Small intestine (tissue), 7 donors: ENCODE measurements at regions not wholly inside any gene's neighbourhood (a gene's known extent, or its start where the extent isn't known, plus 50 kb on each side); places are given as distances from the start of the nearest gene placed in this dataset.

Experiments
- DNase-seq, 2 donors: peaks; one replicate each; pipeline versions ENCODE4 v3.0.0 to v3.0.0-alpha.2; 2013
- FAIRE-seq: peaks from 2 replicates; lab custom pipeline; 2012; peaks lifted over from hg19 to GRCh38; lab: Jason Lieb, UNC
- H3K27ac ChIP-seq, 3 donors: one replicate each; pipeline ENCODE4 v1.5.1; 2013; ENCODE audit warnings: low read length in 2 of 3, mild to moderate bottlenecking in 2 of 3, control low read depth in 1 of 3, inconsistent platforms in 1 of 3, low read depth in 1 of 3, moderate library complexity in 1 of 3
- H3K27me3 ChIP-seq, 3 donors: one replicate each; pipeline ENCODE4 v1.6.1; 2013; ENCODE audit warnings: low read length in 3 of 3, inconsistent platforms in 1 of 3; ENCODE audit not compliant: control insufficient read depth in 3 of 3, insufficient read depth in 3 of 3
- H3K36me3 ChIP-seq, 3 donors: one replicate each; pipeline ENCODE4 v1.6.1; 2013; ENCODE audit warnings: low read length in 3 of 3, inconsistent platforms in 1 of 3, low read depth in 1 of 3, mild to moderate bottlenecking in 1 of 3, moderate library complexity in 1 of 3; ENCODE audit not compliant: control insufficient read depth in 3 of 3, insufficient read depth in 2 of 3
- H3K4me1 ChIP-seq, 3 donors: one replicate each; pipeline ENCODE4 v1.6.1; 2013; ENCODE audit warnings: low read length in 2 of 3, inconsistent platforms in 1 of 3, low read depth in 1 of 3, mild to moderate bottlenecking in 1 of 3, moderate library complexity in 1 of 3; ENCODE audit not compliant: control insufficient read depth in 3 of 3, insufficient read depth in 2 of 3
- H3K4me3 ChIP-seq, 3 donors: one replicate each; pipeline ENCODE4 v1.5.1; 2013; ENCODE audit warnings: low read length in 3 of 3, control low read depth in 1 of 3, inconsistent platforms in 1 of 3, low read depth in 1 of 3, mild to moderate bottlenecking in 1 of 3, moderate library complexity in 1 of 3
- H3K9me3 ChIP-seq, 2 donors: one replicate each; pipeline ENCODE4 v1.6.1; 2013; ENCODE audit warnings: low read depth in 1 of 2, low read length in 1 of 2; ENCODE audit not compliant: control insufficient read depth in 2 of 2, insufficient read depth in 1 of 2
- WGBS, 3 donors: extraction: QIAGEN DNeasy Blood & Tissue Kit; methylation state at CpG; one replicate each; pipeline ENCODE4 v1.1.7; 2013; 5-methylcytosine and 5-hydroxymethylcytosine counted together
- donor health status: healthy with polysubstance abuse.
- donor health status: control.
- donor health status: control.
- donor health status: Bipolar disorder and iron deficiency.
- donor health status: healthy.

GRCh38 chr6:69623357-69623756 is 173.5 kb downstream of the LMBRD1 start:
- WGBS, 3 donors = 36 to 69% (median 47%) methylated on average over 1 of the region's 1 CpG
- Histone ChIP-seq H3K9me3 (no peaks in the 10 kb centered on the region), H3K36me3 (no peaks in the 10 kb centered on the region), H3K27me3 (no peaks in the 10 kb centered on the region), H3K4me1 (no peaks in the 10 kb centered on the region), H3K4me3 (no peak overlapping the region), H3K27ac (no peak overlapping the region)
- no peak for DNase-seq
- no peak for FAIRE-seq

DNA sequence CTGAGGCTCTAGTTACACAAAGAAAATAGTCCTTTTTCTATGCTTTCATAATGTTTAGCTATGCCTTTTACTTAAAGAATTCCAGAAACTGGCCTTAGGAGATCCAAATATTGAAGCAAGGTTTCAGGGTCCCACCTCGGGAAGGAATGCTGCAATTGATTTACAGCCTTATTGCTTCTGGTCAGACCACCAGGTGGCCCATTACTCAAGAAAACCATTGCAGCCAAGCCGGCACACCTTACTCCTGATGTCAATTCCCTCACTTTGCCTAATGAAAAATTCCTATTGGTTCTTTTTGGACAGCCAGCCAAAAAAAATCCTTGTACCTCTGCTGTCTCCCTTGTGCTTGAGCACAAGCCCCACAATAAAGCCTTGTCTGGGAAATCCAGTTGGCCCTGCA is 173.9 kb downstream of the LMBRD1 start:
- no peak for DNase-seq
- no peak for FAIRE-seq
- Histone ChIP-seq H3K27ac (no peak overlapping the region), H3K4me1 (no peaks in the 10 kb centered on the region), H3K4me3 (no peak overlapping the region), H3K27me3 (no peaks in the 10 kb centered on the region), H3K9me3 (no peaks in the 10 kb centered on the region), H3K36me3 (no peaks in the 10 kb centered on the region)
- 24 to 34% (median 24%) methylated on average over 2 of the region's 2 CpGs for WGBS, 3 donors

- 50 to 68% (median 67%) methylated on average over 3 of the region's 3 CpGs for WGBS, 3 donors
- no peaks in the 10 kb centered on the region for H3K9me3 ChIP-seq
- no peaks in the 10 kb centered on the region for H3K27me3 ChIP-seq
- no peak for FAIRE-seq
- no peak for DNase-seq
- H3K27ac ChIP-seq = no peak overlapping the region
- no peak overlapping the region for H3K4me3 ChIP-seq
- no peaks in the 10 kb centered on the region for H3K4me1 ChIP-seq
- no peaks in the 10 kb centered on the region for H3K36me3 ChIP-seq
These were observed 174.6 kb downstream of the LMBRD1 start for GRCh38 chr6:69622230-69622629.

- 78 to 83% (median 81%) methylated on average over 7 of the region's 7 CpGs for WGBS, 3 donors
- no peaks in the 10 kb centered on the region for H3K27me3 ChIP-seq
- FAIRE-seq (no peak), DNase-seq (no peak)
- H3K27ac ChIP-seq = no peak overlapping the region
- H3K4me3 ChIP-seq = no peak overlapping the region
- peaks cover 0 to 2% of the 10 kb centered on the region in 2 donors for H3K9me3 ChIP-seq
- no peaks in the 10 kb centered on the region for H3K36me3 ChIP-seq
- H3K4me1 ChIP-seq = no peaks in the 10 kb centered on the region
These were observed 179.6 kb downstream of the LMBRD1 start for GRCh38 chr6:69617163-69617562.

DNA sequence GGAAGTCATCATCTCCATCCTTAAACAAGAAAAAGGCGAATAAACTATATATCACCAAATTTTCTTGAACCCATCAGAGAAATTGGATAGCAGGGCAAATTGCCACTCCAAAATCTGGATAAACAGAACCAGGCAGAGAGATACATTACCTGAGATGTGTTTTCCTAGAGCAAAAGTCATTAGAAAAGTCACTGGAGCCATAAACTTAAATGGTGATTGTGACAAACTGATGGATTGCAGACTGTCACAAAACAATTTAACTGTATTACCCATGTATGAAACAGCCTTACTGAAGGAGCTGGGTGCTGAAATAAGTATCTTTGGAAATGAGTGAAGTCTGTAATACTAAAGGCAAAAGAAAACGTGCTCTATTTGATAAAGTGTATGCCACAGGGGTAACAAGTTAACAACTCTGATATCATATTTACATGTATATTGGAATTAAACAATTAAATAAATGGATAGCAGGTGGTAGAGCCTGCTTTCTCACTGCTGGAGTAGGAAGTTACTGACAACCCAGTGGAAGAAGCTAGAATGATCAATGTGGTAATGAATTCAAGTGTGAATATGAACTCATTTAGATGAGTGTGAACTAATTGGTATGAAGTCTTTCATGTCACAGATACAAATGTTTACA is 186.9 kb downstream of the LMBRD1 start:
- peaks cover 0 to 2% of the 10 kb centered on the region in 2 donors for H3K9me3 ChIP-seq
- no peaks in the 10 kb centered on the region for H3K4me1 ChIP-seq
- H3K36me3 ChIP-seq = no peaks in the 10 kb centered on the region
- no peaks in the 10 kb centered on the region for H3K27me3 ChIP-seq
- H3K27ac ChIP-seq = no peak overlapping the region
- no peak for DNase-seq
- WGBS, 3 donors = 70 to 82% (median 71%) methylated on average over 2 of the region's 2 CpGs
- FAIRE-seq = no peak
- no peak overlapping the region for H3K4me3 ChIP-seq

DNA sequence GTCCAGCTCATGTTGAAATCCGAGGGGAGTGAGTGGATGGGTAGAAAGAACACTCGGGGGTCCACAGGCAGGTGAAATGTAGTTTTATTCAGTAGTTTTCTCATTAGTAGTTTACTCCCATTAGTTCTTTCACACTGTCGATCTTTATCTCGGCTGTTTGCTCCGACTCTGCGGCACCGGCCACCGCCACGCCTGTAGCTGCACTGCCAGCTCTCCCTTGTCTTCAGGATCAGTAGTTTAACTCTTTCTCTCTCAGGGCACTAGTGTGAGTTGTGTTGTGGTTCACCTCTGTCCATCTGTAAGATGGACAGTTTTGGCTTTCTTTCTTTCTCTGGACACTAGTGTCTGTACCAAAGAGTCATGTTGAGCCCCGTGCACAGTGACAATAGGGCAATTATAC is 195.7 kb downstream of the LMBRD1 start:
- no peak overlapping the region for H3K27ac ChIP-seq
- H3K27me3 ChIP-seq = peaks cover 0 to 5% (median 0%) of the 10 kb centered on the region in 3 donors
- no peaks in the 10 kb centered on the region for H3K4me1 ChIP-seq
- no peak overlapping the region for H3K4me3 ChIP-seq
- H3K9me3 ChIP-seq = no peaks in the 10 kb centered on the region
- WGBS, 3 donors = 13 to 27% (median 23%) methylated on average over 10 of the region's 10 CpGs
- no peaks in the 10 kb centered on the region for H3K36me3 ChIP-seq
- no peak for DNase-seq
- no peak for FAIRE-seq

DNA sequence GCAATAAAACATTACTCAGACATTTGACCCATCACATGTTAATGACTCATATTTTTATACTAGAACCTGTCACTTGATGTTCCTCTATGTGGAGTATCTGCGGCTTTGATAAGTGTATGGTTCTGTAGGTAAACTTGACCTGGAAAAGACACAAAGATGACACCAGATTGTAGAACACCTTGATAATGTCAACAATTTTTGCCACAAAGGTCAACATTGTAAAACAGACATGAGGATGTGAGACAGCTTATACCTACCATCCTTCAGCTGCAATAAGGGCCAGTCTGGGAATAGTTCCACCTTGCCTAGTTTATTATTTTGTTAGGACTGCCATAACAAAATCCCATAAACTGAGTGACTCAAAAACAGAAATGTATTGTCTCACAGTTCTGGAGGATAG is 202.4 kb downstream of the LMBRD1 start:
- DNase-seq (no peak), FAIRE-seq (no peak)
- H3K36me3 ChIP-seq = no peaks in the 10 kb centered on the region
- H3K4me3 ChIP-seq = no peak overlapping the region
- no peaks in the 10 kb centered on the region for H3K4me1 ChIP-seq
- WGBS, 3 donors = 88 to 94% (median 91%) methylated on average over 1 of the region's 1 CpG
- no peak overlapping the region for H3K27ac ChIP-seq
- H3K9me3 ChIP-seq = no peaks in the 10 kb centered on the region
- no peaks in the 10 kb centered on the region for H3K27me3 ChIP-seq

- no peak for FAIRE-seq
- no peaks in the 10 kb centered on the region for H3K9me3 ChIP-seq
- H3K4me3 ChIP-seq = no peak overlapping the region
- no peaks in the 10 kb centered on the region for H3K27me3 ChIP-seq
- no peak overlapping the region for H3K27ac ChIP-seq
- 72 to 82% (median 76%) methylated on average over 4 of the region's 4 CpGs for WGBS, 3 donors
- H3K4me1 ChIP-seq = no peaks in the 10 kb centered on the region
- no peaks in the 10 kb centered on the region for H3K36me3 ChIP-seq
- no peak for DNase-seq
These were observed 203.1 kb downstream of the LMBRD1 start for GRCh38 chr6:69593706-69594105.

DNA sequence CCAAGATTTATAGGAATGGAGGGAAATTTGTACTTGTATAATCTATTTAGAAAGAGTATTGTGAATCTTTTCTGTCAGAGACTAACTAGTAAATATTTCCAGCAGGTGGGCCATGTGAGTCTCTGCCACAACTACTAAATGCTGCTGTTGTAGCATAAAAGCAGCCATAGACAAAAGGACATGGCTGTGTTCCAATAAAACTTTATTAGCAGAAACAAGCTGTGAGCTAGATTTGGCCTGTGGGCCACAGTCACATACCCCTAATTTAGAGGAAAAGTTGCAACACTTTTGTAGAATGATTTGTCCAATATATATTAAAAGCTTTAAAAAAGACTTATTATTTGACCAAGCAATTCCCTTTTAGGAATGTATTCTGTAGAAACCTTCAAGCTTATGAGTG is 207.2 kb downstream of the LMBRD1 start:
- no peak for DNase-seq

More for the DNA sequence above, 207.2 kb downstream of the LMBRD1 start:
- no peak overlapping the region for H3K27ac ChIP-seq
- no peaks in the 10 kb centered on the region for H3K27me3 ChIP-seq
- no peaks in the 10 kb centered on the region for H3K36me3 ChIP-seq
- H3K9me3 ChIP-seq = no peaks in the 10 kb centered on the region
- no peak for FAIRE-seq
- no peak overlapping the region for H3K4me3 ChIP-seq
- no peaks in the 10 kb centered on the region for H3K4me1 ChIP-seq
